DOHH2 (cell line): ENCODE measurements at regions not wholly inside any gene's neighbourhood (a gene's known extent, or its start where the extent isn't known, plus 50 kb on each side); places are given as distances from the start of the nearest gene placed in this dataset.

Source experiments
- EZH2phosphoT487 ChIP-seq: fragments of 200-600 bp; sonication (generic); IDR thresholded peaks from 2 replicates; pipeline ENCODE4 v1.6.1; 2017; ENCODE audit warnings: borderline replicate concordance, mild to moderate bottlenecking, antibody characterized with exemption, low read length, moderate library complexity, mixed read lengths
- TF ChIP-seq, protein P1 (sequence below): fragments of 200-600 bp; sonication (generic); IDR thresholded peaks from one replicate; pipeline ENCODE4 v1.5.1; 2014; ENCODE audit warnings: antibody characterized with exemption, mild to moderate bottlenecking, low read depth, low read length; ENCODE audit not compliant: poor library complexity, severe bottlenecking

GRCh38 chr12:107515446-107515958 is 170.1 kb upstream of the PWP1 start:
- TF ChIP-seq, protein P1, sequence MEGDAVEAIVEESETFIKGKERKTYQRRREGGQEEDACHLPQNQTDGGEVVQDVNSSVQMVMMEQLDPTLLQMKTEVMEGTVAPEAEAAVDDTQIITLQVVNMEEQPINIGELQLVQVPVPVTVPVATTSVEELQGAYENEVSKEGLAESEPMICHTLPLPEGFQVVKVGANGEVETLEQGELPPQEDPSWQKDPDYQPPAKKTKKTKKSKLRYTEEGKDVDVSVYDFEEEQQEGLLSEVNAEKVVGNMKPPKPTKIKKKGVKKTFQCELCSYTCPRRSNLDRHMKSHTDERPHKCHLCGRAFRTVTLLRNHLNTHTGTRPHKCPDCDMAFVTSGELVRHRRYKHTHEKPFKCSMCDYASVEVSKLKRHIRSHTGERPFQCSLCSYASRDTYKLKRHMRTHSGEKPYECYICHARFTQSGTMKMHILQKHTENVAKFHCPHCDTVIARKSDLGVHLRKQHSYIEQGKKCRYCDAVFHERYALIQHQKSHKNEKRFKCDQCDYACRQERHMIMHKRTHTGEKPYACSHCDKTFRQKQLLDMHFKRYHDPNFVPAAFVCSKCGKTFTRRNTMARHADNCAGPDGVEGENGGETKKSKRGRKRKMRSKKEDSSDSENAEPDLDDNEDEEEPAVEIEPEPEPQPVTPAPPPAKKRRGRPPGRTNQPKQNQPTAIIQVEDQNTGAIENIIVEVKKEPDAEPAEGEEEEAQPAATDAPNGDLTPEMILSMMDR = no peak
- no peak for TF ChIP-seq EZH2phosphoT487
